ENCODE measurements at regions not wholly inside any gene's neighbourhood (a gene's known extent, or its start where the extent isn't known, plus 50 kb on each side); places are given as distances from the start of the nearest gene placed in this dataset.

DNA sequence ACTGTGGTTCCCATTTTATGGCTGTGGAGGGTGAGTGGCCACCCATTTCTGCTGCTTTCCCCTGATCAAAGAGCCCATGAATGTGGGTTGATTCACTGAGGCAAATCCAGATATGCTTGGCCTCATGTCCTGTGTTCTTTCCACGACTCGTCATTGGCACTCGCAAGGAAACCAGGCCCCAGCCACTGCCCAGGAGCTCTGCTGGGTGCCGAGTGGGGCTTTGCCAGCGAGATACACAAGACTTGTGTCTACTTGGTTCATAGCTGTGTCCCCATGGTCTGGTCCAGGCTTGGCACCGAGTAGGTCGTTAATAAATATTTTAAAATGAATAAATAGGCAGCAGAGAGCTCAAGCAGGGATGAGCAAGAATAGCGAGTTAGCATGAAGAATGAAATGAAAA lies 1291.5 kb downstream of the TBC1D22A start:
- TF ChIP-seq, protein P1, sequence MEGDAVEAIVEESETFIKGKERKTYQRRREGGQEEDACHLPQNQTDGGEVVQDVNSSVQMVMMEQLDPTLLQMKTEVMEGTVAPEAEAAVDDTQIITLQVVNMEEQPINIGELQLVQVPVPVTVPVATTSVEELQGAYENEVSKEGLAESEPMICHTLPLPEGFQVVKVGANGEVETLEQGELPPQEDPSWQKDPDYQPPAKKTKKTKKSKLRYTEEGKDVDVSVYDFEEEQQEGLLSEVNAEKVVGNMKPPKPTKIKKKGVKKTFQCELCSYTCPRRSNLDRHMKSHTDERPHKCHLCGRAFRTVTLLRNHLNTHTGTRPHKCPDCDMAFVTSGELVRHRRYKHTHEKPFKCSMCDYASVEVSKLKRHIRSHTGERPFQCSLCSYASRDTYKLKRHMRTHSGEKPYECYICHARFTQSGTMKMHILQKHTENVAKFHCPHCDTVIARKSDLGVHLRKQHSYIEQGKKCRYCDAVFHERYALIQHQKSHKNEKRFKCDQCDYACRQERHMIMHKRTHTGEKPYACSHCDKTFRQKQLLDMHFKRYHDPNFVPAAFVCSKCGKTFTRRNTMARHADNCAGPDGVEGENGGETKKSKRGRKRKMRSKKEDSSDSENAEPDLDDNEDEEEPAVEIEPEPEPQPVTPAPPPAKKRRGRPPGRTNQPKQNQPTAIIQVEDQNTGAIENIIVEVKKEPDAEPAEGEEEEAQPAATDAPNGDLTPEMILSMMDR (IDR thresholded peaks at IDR 0.05; ENCODE audit: insufficient read depth, low read length), result no peak
- no peak for TF ChIP-seq POLR2AphosphoS5 (IDR thresholded peaks at IDR 0.05; ENCODE audit: low read depth)

All from HL-60 (cell line).